Transverse colon (tissue), 4 donors: ENCODE measurements at regions not wholly inside any gene's neighbourhood (a gene's known extent, or its start where the extent isn't known, plus 50 kb on each side); places are given as distances from the start of the nearest gene placed in this dataset.

Experiments used
- CTCF ChIP-seq, 5 experiments: fragments of 200-600 bp in 3 of 5; fragments of 450-650 bp in 2 of 5; sonication (generic) in 3 of 5; IDR thresholded peaks; 1 replicate in 2 of 5; 2 replicates in 3 of 5; pipeline ENCODE4 v1.5.1; 2016 to 2017; ENCODE audit warnings: antibody characterized with exemption in 5 of 5, inconsistent platforms in 3 of 5, mild to moderate bottlenecking in 2 of 5, moderate library complexity in 1 of 5
- EP300 ChIP-seq: sonication (generic); formaldehyde crosslinking; IDR thresholded peaks from one replicate; pipeline ENCODE4 v1.6.1; 2017; ENCODE audit warnings: antibody characterized with exemption, low read depth
- POLR2AphosphoS5 ChIP-seq, 3 donors: sonication (generic); formaldehyde crosslinking; IDR thresholded peaks; one replicate each; pipeline ENCODE4 v1.6.1; 2016; ENCODE audit warnings: antibody characterized with exemption in 3 of 3

DNA sequence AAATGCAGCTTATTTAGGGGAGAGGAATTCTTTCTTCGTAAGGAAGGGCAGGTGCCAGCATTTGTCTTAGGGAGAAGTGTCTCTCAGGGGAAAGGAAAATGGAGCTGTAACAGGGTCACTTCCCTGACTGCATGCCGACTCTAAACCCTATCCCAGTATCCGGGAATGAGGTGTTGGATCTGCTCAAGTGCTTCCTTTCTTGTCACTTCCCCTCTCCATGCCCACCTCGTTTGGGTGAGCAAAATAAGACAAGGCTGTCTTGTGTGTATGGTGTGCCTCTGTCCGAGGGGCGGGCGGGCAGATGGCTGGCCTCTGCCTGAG lies 230.1 kb upstream of the TPM1 start:
- TF ChIP-seq CTCF (IDR thresholded peaks at IDR 0.05) (no peak), EP300 (no peak), POLR2AphosphoS5 (IDR thresholded peaks at IDR 0.05) (no peak)
